H1 (cell line): ENCODE measurements at regions not wholly inside any gene's neighbourhood (a gene's known extent, or its start where the extent isn't known, plus 50 kb on each side); places are given as distances from the start of the nearest gene placed in this dataset.

Experiments
- ATF3 ChIP-seq: IDR thresholded peaks from 2 replicates; pipeline ENCODE4 v1.6.1; 2011; ENCODE audit warnings: low read depth, mild to moderate bottlenecking, low read length; ENCODE audit not compliant: insufficient read depth
- CHD1 ChIP-seq: IDR thresholded peaks from 2 replicates; pipeline ENCODE4 v1.6.1; 2012; ENCODE audit warnings: low read depth, low read length, improper control_type of control experiment
- CREB1 ChIP-seq: IDR thresholded peaks from 2 replicates; pipeline ENCODE4 v1.6.1; 2012; ENCODE audit warnings: inconsistent platforms
- CTCF ChIP-seq, 3 experiments: IDR thresholded peaks; 1 replicate in 2 of 3; 2 replicates in 1 of 3; pipeline versions ENCODE4 v1.5.1 to v1.6.1; 2011; ENCODE audit warnings: low read length in 3 of 3, mild to moderate bottlenecking in 3 of 3, inconsistent platforms in 2 of 3, low read depth in 1 of 3, moderate library complexity in 1 of 3; ENCODE audit not compliant: insufficient read depth in 1 of 3; ENCODE audit errors: control extremely low read depth in 1 of 3
- EGR1 ChIP-seq: IDR thresholded peaks from 2 replicates; pipeline ENCODE4 v1.6.1; 2011; ENCODE audit warnings: low read depth, low read length, borderline replicate concordance
- EP300 ChIP-seq, 2 experiments: IDR thresholded peaks; 1 replicate in 1 of 2; 2 replicates in 1 of 2; pipeline ENCODE4 v1.6.1; 2011 to 2012; ENCODE audit warnings: low read depth in 2 of 2, low read length in 2 of 2, mild to moderate bottlenecking in 2 of 2, borderline replicate concordance in 1 of 2, inconsistent platforms in 1 of 2, moderate library complexity in 1 of 2
- GABPA ChIP-seq: IDR thresholded peaks from 2 replicates; pipeline ENCODE4 v1.6.1; 2011; ENCODE audit warnings: mild to moderate bottlenecking, low read length, moderate library complexity, borderline replicate concordance; ENCODE audit not compliant: insufficient read depth
- MAFK ChIP-seq: IDR thresholded peaks from 2 replicates; pipeline ENCODE4 v1.6.1; 2012; ENCODE audit warnings: low read depth, mild to moderate bottlenecking, improper control_type of control experiment, low read length
- MAX ChIP-seq: IDR thresholded peaks from 2 replicates; pipeline ENCODE4 v1.6.1; 2012; ENCODE audit warnings: inconsistent platforms
- PHF8 ChIP-seq: fragments of 200-600 bp; sonication (generic); conservative IDR thresholded peaks from 2 replicates; pipeline ENCODE4 v1.7.1; 2012; ENCODE audit warnings: low read depth, mild to moderate bottlenecking, inconsistent platforms, low read length, moderate library complexity
- POLR2A ChIP-seq, 2 experiments: IDR thresholded peaks; 1 replicate in 1 of 2; 2 replicates in 1 of 2; pipeline ENCODE4 v1.6.1; 2011; ENCODE audit warnings: low read depth in 2 of 2, low read length in 2 of 2, mild to moderate bottlenecking in 2 of 2; ENCODE audit errors: control extremely low read depth in 1 of 2
- POLR2AphosphoS5 ChIP-seq: IDR thresholded peaks from 2 replicates; pipeline ENCODE4 v1.6.1; 2011; ENCODE audit warnings: low read depth, low read length
- POU5F1 ChIP-seq: IDR thresholded peaks from 2 replicates; pipeline ENCODE4 v1.6.1; 2011; ENCODE audit warnings: low read depth, mild to moderate bottlenecking, low read length, moderate library complexity

- TF ChIP-seq POLR2AphosphoS5 (no peak), CTCF (IDR thresholded peaks at IDR 0.05; ENCODE audit: control extremely low read depth in 1 of 3, insufficient read depth in 1 of 3, low read depth in 1 of 3, low read length in 3 of 3) (no peak), POU5F1 (no peak), POLR2A (IDR thresholded peaks at IDR 0.05; ENCODE audit: control extremely low read depth in 1 of 2, low read depth in 2 of 2, low read length in 2 of 2) (no peak), MAX (no peak), EGR1 (no peak), GABPA (no peak), EP300 (IDR thresholded peaks at IDR 0.05; ENCODE audit: borderline replicate concordance in 1 of 2, low read depth in 2 of 2, low read length in 2 of 2) (no peak), MAFK (no peak), CREB1 (no peak), PHF8 (no peak), CHD1 (no peak), ATF3 (no peak)
These were observed 139.8 kb upstream of the RET start for GRCh38 chr10:42937048-42937447.
